Activated T-helper 2 cell treated with anti-CD3 and anti-CD28 coated beads, Interferon-gamma antibody, Interleukin-2, Interleukin-4, amounts not matched to agents 10 μg/mL and 5 μg/mL and 100 μg/mL, durations not matched to agents 14 hours and 24 hours and 36 hours (primary cell): ENCODE measurements at regions not wholly inside any gene's neighbourhood (a gene's known extent, or its start where the extent isn't known, plus 50 kb on each side); places are given as distances from the start of the nearest gene placed in this dataset.

Experiments
- DNase-seq: peaks from one replicate; pipeline ENCODE4 v3.0.0; 2021; ENCODE audit warnings: low spot score
- H3K27ac Mint-ChIP-seq: one replicate; pipeline ENCODE4 v1.8.0; 2021; ENCODE audit warnings: mixed read lengths
- H3K27me3 Mint-ChIP-seq: one replicate; pipeline ENCODE4 v1.8.0; 2021; ENCODE audit warnings: low read depth, mixed read lengths
- H3K36me3 Mint-ChIP-seq: one replicate; pipeline ENCODE4 v1.8.0; 2021; ENCODE audit warnings: low read depth, mixed read lengths
- H3K4me1 Mint-ChIP-seq: one replicate; pipeline ENCODE4 v1.8.0; 2021; ENCODE audit warnings: low read depth, mixed read lengths
- H3K4me3 Mint-ChIP-seq: one replicate; pipeline ENCODE4 v1.8.0; 2021; ENCODE audit warnings: low read depth, mild to moderate bottlenecking, moderate library complexity, mixed read lengths
- H3K9me3 Mint-ChIP-seq: one replicate; pipeline ENCODE4 v1.8.0; 2021; ENCODE audit warnings: mixed read lengths
- intact Hi-C: fragments of 100-400 bp; cut with micrococcal nuclease; formaldehyde crosslinking; loops from one replicate; pipeline ENCODE4 v1.15.1; 2023

GRCh38 chr2:237193436-237193835 lies 107.7 kb downstream of the COPS8 start:
- no peaks in the 10 kb centered on the region for H3K4me1 Mint-ChIP-seq
- H3K4me3 Mint-ChIP-seq: no peak overlapping the region
- intact Hi-C loops: no loop called here
- H3K9me3 Mint-ChIP-seq: peaks cover 4% of the 10 kb centered on the region
- DNase-seq: no peak
- H3K36me3 Mint-ChIP-seq: no peaks in the 10 kb centered on the region
- H3K27ac Mint-ChIP-seq: no peak overlapping the region
- H3K27me3 Mint-ChIP-seq: peaks cover 3% of the 10 kb centered on the region

GRCh38 chr2:237194081-237194480 lies 108.4 kb downstream of the COPS8 start:
- H3K36me3 Mint-ChIP-seq: no peaks in the 10 kb centered on the region
- H3K9me3 Mint-ChIP-seq: peaks cover 4% of the 10 kb centered on the region
- intact Hi-C loops: no loop called here
- H3K4me3 Mint-ChIP-seq: no peak overlapping the region
- no peak for DNase-seq
- H3K27ac Mint-ChIP-seq: no peak overlapping the region
- peaks cover 4% of the 10 kb centered on the region for H3K27me3 Mint-ChIP-seq
- H3K4me1 Mint-ChIP-seq: no peaks in the 10 kb centered on the region

GRCh38 chr2:237194906-237195305 lies 109.2 kb downstream of the COPS8 start:
- no peaks in the 10 kb centered on the region for H3K4me1 Mint-ChIP-seq
- no peaks in the 10 kb centered on the region for H3K9me3 Mint-ChIP-seq
- H3K27me3 Mint-ChIP-seq: peaks cover 4% of the 10 kb centered on the region
- H3K4me3 Mint-ChIP-seq: no peak overlapping the region
- no peak for DNase-seq
- H3K27ac Mint-ChIP-seq: no peak overlapping the region
- intact Hi-C loops: no loop called here
- H3K36me3 Mint-ChIP-seq: no peaks in the 10 kb centered on the region

GRCh38 chr2:237195396-237196120 lies 109.9 kb downstream of the COPS8 start:
- H3K4me3 Mint-ChIP-seq: no peak overlapping the region
- intact Hi-C loops: no loop called here
- no peak for DNase-seq
- peaks cover 4% of the 10 kb centered on the region for H3K27me3 Mint-ChIP-seq
- no peak overlapping the region for H3K27ac Mint-ChIP-seq
- H3K4me1 Mint-ChIP-seq: no peaks in the 10 kb centered on the region
- no peaks in the 10 kb centered on the region for H3K9me3 Mint-ChIP-seq
- no peaks in the 10 kb centered on the region for H3K36me3 Mint-ChIP-seq

- Mint-ChIP-seq H3K9me3 (no peaks in the 10 kb centered on the region), H3K27ac (no peak overlapping the region), H3K36me3 (no peaks in the 10 kb centered on the region), H3K4me1 (no peaks in the 10 kb centered on the region), H3K27me3 (peaks cover 4% of the 10 kb centered on the region), H3K4me3 (no peak overlapping the region)
- intact Hi-C loops: no loop called here
- no peak for DNase-seq
Observed at GRCh38 chr2:237196409-237196808, 110.7 kb downstream of the COPS8 start.

GRCh38 chr2:237196866-237197618 lies 111.4 kb downstream of the COPS8 start:
- intact Hi-C loops: no loop called here
- Mint-ChIP-seq H3K27ac (no peak overlapping the region), H3K9me3 (no peaks in the 10 kb centered on the region), H3K36me3 (no peaks in the 10 kb centered on the region), H3K4me1 (no peaks in the 10 kb centered on the region), H3K27me3 (peaks cover 4% of the 10 kb centered on the region), H3K4me3 (no peak overlapping the region)
- DNase-seq: no peak

- Mint-ChIP-seq H3K36me3 (no peaks in the 10 kb centered on the region), H3K4me1 (no peaks in the 10 kb centered on the region), H3K4me3 (no peak overlapping the region), H3K9me3 (no peaks in the 10 kb centered on the region), H3K27ac (no peak overlapping the region), H3K27me3 (peaks cover 4% of the 10 kb centered on the region)
- intact Hi-C loops: no loop called here
- DNase-seq: no peak
Observed at GRCh38 chr2:237198164-237198855, 112.6 kb downstream of the COPS8 start.

- no peak for DNase-seq
- Mint-ChIP-seq H3K36me3 (no peaks in the 10 kb centered on the region), H3K27ac (no peak overlapping the region), H3K27me3 (peaks cover 4% of the 10 kb centered on the region), H3K4me1 (no peaks in the 10 kb centered on the region), H3K4me3 (no peak overlapping the region), H3K9me3 (no peaks in the 10 kb centered on the region)
- intact Hi-C loops: no loop called here
Observed at GRCh38 chr2:237199082-237199481, 113.4 kb downstream of the COPS8 start.

GRCh38 chr2:237199577-237199976 lies 113.9 kb downstream of the COPS8 start:
- Mint-ChIP-seq H3K9me3 (no peaks in the 10 kb centered on the region), H3K27me3 (peaks cover 4% of the 10 kb centered on the region), H3K4me3 (no peak overlapping the region), H3K27ac (no peak overlapping the region), H3K36me3 (no peaks in the 10 kb centered on the region), H3K4me1 (no peaks in the 10 kb centered on the region)
- intact Hi-C loops: no loop called here
- no peak for DNase-seq

GRCh38 chr2:237200462-237200861 lies 114.8 kb downstream of the COPS8 start:
- intact Hi-C loops: no loop called here
- Mint-ChIP-seq H3K27ac (no peak overlapping the region), H3K36me3 (no peaks in the 10 kb centered on the region), H3K4me3 (no peak overlapping the region), H3K9me3 (no peaks in the 10 kb centered on the region), H3K27me3 (peaks cover 4% of the 10 kb centered on the region), H3K4me1 (no peaks in the 10 kb centered on the region)
- no peak for DNase-seq

GRCh38 chr2:237201461-237202287 lies 116.0 kb downstream of the COPS8 start:
- Mint-ChIP-seq H3K27me3 (peaks cover 4% of the 10 kb centered on the region), H3K4me1 (no peaks in the 10 kb centered on the region), H3K27ac (no peak overlapping the region), H3K36me3 (no peaks in the 10 kb centered on the region), H3K9me3 (no peaks in the 10 kb centered on the region), H3K4me3 (no peak overlapping the region)
- intact Hi-C loops: no loop called here
- no peak for DNase-seq

- no peaks in the 10 kb centered on the region for H3K4me1 Mint-ChIP-seq
- intact Hi-C loops: no loop called here
- H3K4me3 Mint-ChIP-seq: no peak overlapping the region
- peaks cover 4% of the 10 kb centered on the region for H3K27me3 Mint-ChIP-seq
- DNase-seq: no peak
- H3K36me3 Mint-ChIP-seq: no peaks in the 10 kb centered on the region
- no peaks in the 10 kb centered on the region for H3K9me3 Mint-ChIP-seq
- no peak overlapping the region for H3K27ac Mint-ChIP-seq
Observed at GRCh38 chr2:237202288-237203030, 116.8 kb downstream of the COPS8 start.
